Sciatic nerve (tissue), 2 donors: ENCODE measurements at regions not wholly inside any gene's neighbourhood (a gene's known extent, or its start where the extent isn't known, plus 50 kb on each side); places are given as distances from the start of the nearest gene placed in this dataset.

Experiments used
- ATAC-seq: fragments of 200-7000 bp; cut with Tn5 transposase; one replicate; pipeline ENCODE4 v1.9.1; 2020; ENCODE audit warnings: mild to moderate bottlenecking, moderate library complexity
- DNase-seq: peaks from one replicate; pipeline ENCODE4 v3.0.0-alpha.2; 2020; ENCODE audit warnings: low spot score
- intact Hi-C: fragments of 100-400 bp; cut with DNase I; formaldehyde crosslinking; loops from one replicate; pipeline ENCODE4 v1.14.2; 2022
- donor health status: DM: no; HTN: no; CAD: no.
- donor health status: DM: no; HTN: no; CAD: no.

GRCh38 chr2:37852585-37853014 lies 72.5 kb upstream of the RMDN2 start:
- ATAC-seq (no peak), DNase-seq (no peak)
- intact Hi-C loops, result no loop called here

- intact Hi-C loops, result no loop called here
- ATAC-seq (no peak), DNase-seq (no peak)
Observed at GRCh38 chr2:37854676-37855282, 70.3 kb upstream of the RMDN2 start.

GRCh38 chr2:37855283-37856041 lies 69.6 kb upstream of the RMDN2 start:
- ATAC-seq (peak; percentile 77), DNase-seq (no peak)
- intact Hi-C loops, result no loop called here

- intact Hi-C loops, result no loop called here
- ATAC-seq, result peak; percentile 4
- no peak for DNase-seq
Observed at GRCh38 chr2:37856101-37856751, 68.9 kb upstream of the RMDN2 start.

- intact Hi-C loops, result no loop called here
- ATAC-seq, result no peak
- DNase-seq, result no peak
Observed at GRCh38 chr2:37857575-37858399, 67.3 kb upstream of the RMDN2 start.

GRCh38 chr2:37858400-37858711 lies 66.7 kb upstream of the RMDN2 start:
- ATAC-seq (peak; percentile 68), DNase-seq (no peak)
- intact Hi-C loops, result no loop called here

GRCh38 chr2:37858725-37859267 lies 66.3 kb upstream of the RMDN2 start:
- no peak for DNase-seq
- intact Hi-C loops, result no loop called here
- no peak for ATAC-seq

- DNase-seq (no peak), ATAC-seq (no peak)
- intact Hi-C loops, result no loop called here
Observed at GRCh38 chr2:37862620-37863019, 62.5 kb upstream of the RMDN2 start.

- intact Hi-C loops, result no loop called here
- ATAC-seq (no peak), DNase-seq (no peak)
Observed at GRCh38 chr2:37864217-37864616, 60.9 kb upstream of the RMDN2 start.

- no peak for DNase-seq
- intact Hi-C loops, result no loop called here
- ATAC-seq, result no peak
Observed at GRCh38 chr2:37865640-37866039, 59.4 kb upstream of the RMDN2 start.

- DNase-seq, result no peak
- intact Hi-C loops, result no loop called here
- ATAC-seq, result no peak
Observed at GRCh38 chr2:37866171-37866934, 58.7 kb upstream of the RMDN2 start.

- DNase-seq, result no peak
- ATAC-seq, result no peak
- intact Hi-C loops, result no loop called here
Observed at GRCh38 chr2:37867166-37867565, 57.9 kb upstream of the RMDN2 start.

- intact Hi-C loops, result no loop called here
- DNase-seq (no peak), ATAC-seq (no peak)
Observed at GRCh38 chr2:37868866-37869265, 56.2 kb upstream of the RMDN2 start.

GRCh38 chr2:37869304-37869703 lies 55.8 kb upstream of the RMDN2 start:
- intact Hi-C loops, result no loop called here
- no peak for DNase-seq
- ATAC-seq, result no peak

- intact Hi-C loops, result no loop called here
- ATAC-seq, result no peak
- DNase-seq, result no peak
Observed at GRCh38 chr2:37869771-37870170, 55.3 kb upstream of the RMDN2 start.

GRCh38 chr2:37870829-37871228 lies 54.3 kb upstream of the RMDN2 start:
- ATAC-seq (peak; percentile 46), DNase-seq (no peak)
- intact Hi-C loops, result no loop called here

- no peak for DNase-seq
- intact Hi-C loops, result no loop called here
- no peak for ATAC-seq
Observed at GRCh38 chr2:37871456-37872191, 53.5 kb upstream of the RMDN2 start.

- DNase-seq (no peak), ATAC-seq (no peak)
- intact Hi-C loops, result no loop called here
Observed at GRCh38 chr2:37872192-37872750, 52.8 kb upstream of the RMDN2 start.
